Frontal cortex (tissue), 3 donors: ENCODE measurements at regions not wholly inside any gene's neighbourhood (a gene's known extent, or its start where the extent isn't known, plus 50 kb on each side); places are given as distances from the start of the nearest gene placed in this dataset.
"Not testable (repeated sequence)": the region's sequence is repeated elsewhere in the genome, so short reads cannot be mapped to it uniquely, and the experiment has no call there.

Experiments used
- DNase-seq, 2 donors: peaks; one replicate each; pipeline ENCODE4 v3.0.0; 2012; ENCODE audit warnings: low spot score in 2 of 2
- FAIRE-seq: peaks from 2 replicates; lab custom pipeline; 2012; peaks lifted over from hg19 to GRCh38; lab: Jason Lieb, UNC
- donor health status: control.
- donor health status: control.
- donor health status: control.

DNA sequence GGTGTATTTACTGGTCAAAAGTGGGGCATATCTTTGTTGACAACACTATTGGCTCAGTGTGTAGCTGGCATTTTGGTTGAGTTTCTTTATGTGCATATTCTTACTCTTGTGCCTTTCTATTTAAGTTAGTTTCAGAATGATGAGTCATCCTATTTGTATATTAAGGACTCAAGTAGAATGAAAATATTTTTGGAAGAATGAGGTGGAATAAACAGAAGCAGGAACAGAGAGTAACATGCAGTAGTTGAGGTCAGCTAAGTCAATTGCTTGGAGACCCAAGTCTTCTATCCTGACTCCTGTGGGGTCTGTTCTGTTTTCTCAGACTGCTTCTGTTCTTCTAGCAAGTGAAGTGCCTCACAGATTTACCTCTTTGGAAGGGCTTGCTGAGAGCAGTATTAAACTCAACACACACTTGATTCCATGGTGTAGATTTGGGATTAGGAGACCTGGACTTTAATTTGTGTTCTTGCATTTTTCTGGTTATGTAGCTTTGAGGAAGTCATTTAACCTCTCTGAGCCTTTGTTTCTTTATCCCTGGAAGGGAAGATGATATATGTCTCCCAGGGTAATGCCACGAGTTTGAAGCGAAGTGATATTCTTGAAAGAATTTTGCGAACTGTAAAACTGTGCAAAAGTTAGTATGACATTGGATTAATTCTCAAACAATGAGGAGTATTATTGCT is 324.3 kb downstream of the QKI start:
- FAIRE-seq = no peak
- DNase-seq = no peak

GRCh38 chr6:163738304-163738703 is 323.8 kb downstream of the QKI start:
- DNase-seq (no peak), FAIRE-seq (no peak)

DNA sequence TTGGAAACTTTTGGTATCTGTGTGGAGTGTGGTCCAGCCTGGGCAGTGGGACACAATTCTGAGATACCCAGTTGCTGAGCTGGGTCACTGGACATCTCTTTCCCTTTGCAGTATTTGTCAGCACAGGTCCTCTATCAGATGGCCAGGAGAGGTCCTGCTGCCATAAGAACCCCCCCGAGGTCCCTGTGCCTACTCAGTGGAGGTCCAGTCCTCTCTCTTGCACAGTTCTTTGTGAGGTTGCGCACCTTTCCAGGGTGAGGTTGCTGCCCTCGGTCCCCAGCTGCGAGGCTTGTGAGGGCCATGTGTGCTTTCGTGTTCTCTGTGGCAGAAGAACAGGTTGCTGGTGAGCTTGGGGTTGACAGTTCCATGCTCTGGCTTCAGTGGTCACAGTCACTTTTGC is 320.6 kb downstream of the QKI start:
- FAIRE-seq = no peak
- no peak for DNase-seq

DNA sequence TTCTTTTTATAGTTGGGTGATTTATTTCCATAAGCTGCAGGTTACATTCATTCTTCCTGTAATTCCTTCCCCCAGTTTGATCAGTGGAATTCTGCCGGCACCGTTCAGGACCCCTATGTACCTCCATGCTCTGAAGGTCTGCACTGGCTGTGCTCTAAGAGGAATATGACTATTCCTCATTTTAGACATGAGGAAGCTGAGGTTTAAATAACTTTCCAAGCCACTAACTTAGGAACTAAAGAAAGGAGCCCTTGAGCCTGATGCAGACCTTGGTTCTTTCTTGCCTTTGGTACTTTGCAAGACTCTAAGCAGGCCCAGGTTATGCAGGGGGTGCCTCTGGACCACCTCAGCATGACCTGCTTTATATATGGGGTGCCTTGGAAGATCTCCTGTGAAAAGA is 318.5 kb downstream of the QKI start:
- no peak for DNase-seq
- no peak for FAIRE-seq

DNA sequence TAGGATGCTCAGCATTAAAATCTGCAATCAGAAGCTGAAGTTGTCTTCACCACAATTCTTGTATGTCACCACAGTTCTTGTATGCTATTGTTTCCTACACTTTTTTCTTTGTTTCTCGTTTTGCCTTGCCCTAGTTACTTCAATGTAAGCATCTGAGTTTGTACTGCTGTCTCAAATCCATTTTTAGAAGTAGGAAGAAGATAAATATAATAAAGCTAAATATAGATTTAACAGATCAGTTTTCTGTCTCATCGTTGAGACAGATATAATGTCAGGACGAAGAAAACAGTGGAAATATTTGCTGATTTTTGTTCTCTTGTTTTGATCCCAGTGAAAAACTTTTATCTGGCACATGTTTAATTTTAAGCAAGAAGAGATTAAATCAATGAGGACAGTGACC is 318.0 kb downstream of the QKI start:
- no peak for DNase-seq
- FAIRE-seq = no peak

DNA sequence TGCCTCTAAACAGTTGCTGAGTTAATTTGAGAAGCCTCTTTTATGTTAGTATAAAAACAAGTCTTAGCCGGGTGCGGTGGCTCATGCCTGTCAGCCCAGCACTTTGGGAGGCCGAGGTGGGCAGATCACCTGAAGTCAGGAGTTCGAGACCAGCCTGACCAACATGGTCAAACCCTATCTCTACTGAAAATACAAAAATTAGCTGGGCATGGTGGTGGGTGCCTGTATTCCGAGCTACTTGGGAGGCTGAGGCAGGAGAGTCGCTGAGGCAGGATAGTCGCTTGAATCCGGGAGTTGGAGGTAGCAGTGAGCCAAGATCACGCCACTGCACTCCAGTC is 317.5 kb downstream of the QKI start:
- not testable (repeated sequence) for DNase-seq, FAIRE-seq

GRCh38 chr6:163731215-163732013 is 316.9 kb downstream of the QKI start:
- no peak for DNase-seq
- no peak for FAIRE-seq

GRCh38 chr6:163730246-163731210 is 316.0 kb downstream of the QKI start:
- no peak for DNase-seq
- FAIRE-seq = no peak

- DNase-seq (no peak), FAIRE-seq (no peak)
Measured at GRCh38 chr6:163729127-163729872, 314.8 kb downstream of the QKI start.

- no peak for FAIRE-seq
- no peak for DNase-seq
Measured at GRCh38 chr6:163728442-163729126, 314.1 kb downstream of the QKI start.

DNA sequence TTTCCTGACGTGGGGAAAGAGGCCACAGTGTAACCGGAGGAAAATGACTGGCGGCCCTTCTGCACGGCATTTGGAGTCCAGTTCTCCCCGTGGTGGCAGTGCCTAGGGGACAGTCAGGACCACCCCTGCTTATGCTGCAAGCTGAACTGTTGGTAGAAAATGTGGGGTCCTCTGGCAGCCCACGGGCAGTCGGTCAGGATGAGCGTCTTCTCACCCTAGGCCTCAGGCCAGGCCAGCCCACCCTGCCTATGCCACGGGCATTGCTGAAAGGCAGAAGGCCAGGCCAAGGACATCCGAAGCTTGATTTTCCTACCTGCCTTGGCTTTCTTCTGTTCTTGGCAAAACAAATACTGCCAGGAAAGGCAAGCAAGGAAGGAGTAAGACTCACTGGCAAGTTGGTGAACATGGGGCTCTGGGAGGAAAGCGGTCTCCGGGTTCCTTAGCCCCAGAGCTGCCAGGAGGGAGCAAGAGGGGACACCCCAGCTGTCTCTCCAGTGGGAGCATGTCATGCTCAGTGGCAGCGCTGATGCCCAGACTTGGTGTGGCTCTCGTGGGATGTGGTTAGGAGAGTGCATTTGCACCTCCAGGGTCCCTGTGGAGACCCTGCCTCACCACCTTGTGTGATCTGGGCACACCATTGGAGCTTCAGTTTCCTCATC is 311.6 kb downstream of the QKI start:
- FAIRE-seq (no peak), DNase-seq (no peak)

DNA sequence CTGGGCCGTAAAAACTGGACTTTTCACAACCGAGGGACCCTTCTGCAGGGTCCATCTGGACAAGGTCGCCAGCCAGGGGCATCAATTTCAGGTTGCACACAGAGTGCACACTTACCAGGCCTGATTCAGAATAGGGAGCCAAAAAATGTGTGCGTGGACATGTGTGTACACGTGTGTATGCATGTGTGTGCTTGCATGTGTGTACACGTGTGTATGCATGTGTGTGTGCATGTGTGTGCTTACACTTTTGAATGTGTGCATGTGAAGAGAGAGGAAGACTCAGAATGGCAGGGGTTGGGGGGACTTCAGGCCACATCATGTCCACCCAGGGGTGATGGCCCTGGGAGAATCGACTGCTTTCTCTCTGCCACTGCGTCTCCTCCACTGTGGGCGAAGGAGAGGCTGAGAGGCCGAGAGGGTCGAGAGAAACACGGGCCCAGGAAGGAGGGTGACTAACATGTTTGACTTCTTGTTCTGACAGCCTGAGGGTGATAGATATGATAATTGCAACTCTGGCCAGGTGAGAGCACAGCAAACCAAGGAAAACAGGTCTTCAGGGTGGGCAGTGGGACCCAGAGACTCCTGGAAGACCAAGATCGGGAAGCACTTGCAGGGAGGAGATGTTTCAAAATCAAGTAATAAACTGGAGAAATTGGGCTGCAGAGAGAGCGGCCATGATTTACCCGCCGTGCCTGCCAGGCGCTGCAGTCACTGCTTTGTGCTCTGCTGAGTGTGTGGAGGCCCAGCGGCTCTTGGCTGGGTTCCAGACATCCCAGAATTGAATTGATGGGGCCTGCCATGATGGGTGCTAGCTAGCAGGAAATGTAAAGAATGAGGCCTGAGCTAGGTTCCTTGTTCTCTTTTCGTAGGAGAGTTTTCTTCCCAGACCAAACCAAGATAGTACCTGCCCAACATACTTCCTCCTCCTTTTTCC is 310.8 kb downstream of the QKI start:
- FAIRE-seq (no peak), DNase-seq (no peak)

- FAIRE-seq = no peak
- DNase-seq = no peak
Measured at GRCh38 chr6:163724196-163724595, 309.7 kb downstream of the QKI start.

GRCh38 chr6:163723759-163724158 is 309.2 kb downstream of the QKI start:
- FAIRE-seq = no peak

DNA sequence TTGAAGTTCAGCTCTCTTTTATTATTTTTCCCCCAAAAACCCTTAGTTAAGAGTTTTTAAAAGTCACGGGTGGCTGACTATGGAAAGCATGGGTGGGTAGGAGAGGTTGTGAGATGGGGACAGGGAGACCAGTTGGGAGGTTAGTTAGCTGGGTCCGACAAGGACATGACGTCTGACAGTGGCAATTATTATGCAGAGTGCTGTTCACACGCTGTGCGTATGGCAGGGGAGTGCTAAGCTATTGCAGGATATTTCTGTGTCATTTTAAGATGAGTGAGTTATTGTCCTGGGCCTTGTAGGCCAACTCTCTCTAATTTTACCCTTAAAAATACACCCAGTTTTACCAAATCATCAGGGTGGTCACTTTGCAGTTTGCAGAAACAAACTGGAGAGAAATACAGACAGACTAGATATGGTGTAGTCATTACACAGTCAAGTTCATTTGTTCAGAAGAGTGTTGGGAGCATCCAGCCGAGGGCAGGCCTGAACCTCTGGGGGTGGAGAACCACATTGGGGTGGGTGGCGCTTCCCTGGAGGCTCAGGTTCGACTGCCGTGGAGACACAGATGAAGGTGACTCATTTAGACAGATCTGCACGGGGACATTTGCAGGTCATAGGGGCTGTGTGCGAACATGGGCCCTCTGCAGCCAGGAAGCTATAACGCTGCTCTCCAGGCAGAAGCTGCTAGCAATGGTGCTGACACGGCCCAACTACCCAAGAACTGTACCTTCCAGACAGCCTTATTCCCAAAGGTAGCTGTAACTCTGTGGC is 307.6 kb downstream of the QKI start:
- no peak for FAIRE-seq

More at GRCh38 chr6:163723759-163724158, 309.2 kb downstream of the QKI start:
- DNase-seq = no peak

DNA sequence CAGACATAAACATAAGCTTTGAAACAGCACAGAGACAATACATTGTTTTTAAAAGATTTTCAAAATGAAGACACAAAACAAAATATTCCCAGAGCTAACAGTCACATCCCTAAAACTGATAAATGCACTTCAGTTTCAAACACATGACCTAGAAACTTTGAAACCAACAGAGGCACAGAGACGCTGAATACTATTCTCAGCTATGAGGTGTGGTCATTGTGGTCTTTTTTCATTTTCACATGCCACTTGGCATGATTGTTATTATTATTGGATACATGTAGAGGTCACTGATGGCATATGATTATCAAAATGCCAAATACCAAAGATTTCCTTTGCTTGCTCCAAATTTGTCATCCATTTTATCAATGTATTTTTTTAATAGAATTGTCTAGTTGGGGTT is 306.9 kb downstream of the QKI start:
- DNase-seq (no peak), FAIRE-seq (no peak)

More for the DNA sequence above, 307.6 kb downstream of the QKI start:
- DNase-seq = no peak
